ENCODE measurements at regions not wholly inside any gene's neighbourhood (a gene's known extent, or its start where the extent isn't known, plus 50 kb on each side); places are given as distances from the start of the nearest gene placed in this dataset.

- Mint-ChIP-seq H3K9me3 (no peaks in the 10 kb centered on the region), H3K27ac (no peak overlapping the region), H3K4me3 (no peak overlapping the region)
Measured at GRCh38 chr15:52984507-52984906, 194.4 kb upstream of the ONECUT1 start.

GRCh38 chr15:52980446-52980845 lies 190.3 kb upstream of the ONECUT1 start:
- Mint-ChIP-seq H3K4me1 (peaks cover 2% of the 10 kb centered on the region), H3K9me3 (no peaks in the 10 kb centered on the region)
- no peak for DNase-seq (ENCODE audit: low spot score)

More at GRCh38 chr15:52984507-52984906, 194.4 kb upstream of the ONECUT1 start:
- H3K4me1 Mint-ChIP-seq: no peaks in the 10 kb centered on the region
- Histone ChIP-seq H3K27ac (no peak overlapping the region), H3K27me3 (no peaks in the 10 kb centered on the region), H3K9me3 (ENCODE audit: low read depth) (no peaks in the 10 kb centered on the region), H3K4me3 (no peak overlapping the region), H3K9ac (no peak overlapping the region), H3K36me3 (no peaks in the 10 kb centered on the region), H2AFZ (replicated peaks) (no peak overlapping the region), H3F3A (ENCODE audit: low read depth) (no peaks in the 10 kb centered on the region), H3K79me2 (ENCODE audit: low read depth) (no peaks in the 10 kb centered on the region), H3K4me1 (no peaks in the 10 kb centered on the region), H3K4me2 (no peak overlapping the region), H4K20me1 (ENCODE audit: low read depth) (no peaks in the 10 kb centered on the region)
- no peak for DNase-seq (ENCODE audit: low spot score)
- TF ChIP-seq EZH2phosphoT487 (IDR thresholded peaks at IDR 0.05): no peak
- no peak for TF ChIP-seq EZH2 (IDR thresholded peaks at IDR 0.05)
- no peak for TF ChIP-seq CTCF (IDR thresholded peaks at IDR 0.05)
- no peaks in the 10 kb centered on the region for H3K27me3 Mint-ChIP-seq (ENCODE audit: insufficient read depth, low read depth)
- H3K36me3 Mint-ChIP-seq: no peaks in the 10 kb centered on the region

GRCh38 chr15:52976516-52977075 lies 186.5 kb upstream of the ONECUT1 start:
- no peaks in the 10 kb centered on the region for H3K9me3 ChIP-seq (ENCODE audit: low read depth)
- H3K4me3 ChIP-seq: no peak overlapping the region
- H3K4me1 ChIP-seq: no peaks in the 10 kb centered on the region
- Mint-ChIP-seq H3K36me3 (no peaks in the 10 kb centered on the region), H3K9me3 (no peaks in the 10 kb centered on the region), H3K27me3 (ENCODE audit: insufficient read depth, low read depth) (no peaks in the 10 kb centered on the region), H3K27ac (no peak overlapping the region), H3K4me1 (peaks cover 2% of the 10 kb centered on the region), H3K4me3 (no peak overlapping the region)
- no peak for DNase-seq (ENCODE audit: low spot score)
- no peaks in the 10 kb centered on the region for H3K79me2 ChIP-seq (ENCODE audit: low read depth)
- TF ChIP-seq CTCF (IDR thresholded peaks at IDR 0.05): no peak
- no peak for TF ChIP-seq EZH2phosphoT487 (IDR thresholded peaks at IDR 0.05)
- TF ChIP-seq EZH2 (IDR thresholded peaks at IDR 0.05): no peak
- H3K36me3 ChIP-seq: no peaks in the 10 kb centered on the region
- H3K9ac ChIP-seq: no peak overlapping the region
- no peak overlapping the region for H2AFZ ChIP-seq (replicated peaks)
- no peak overlapping the region for H3K4me2 ChIP-seq
- no peaks in the 10 kb centered on the region for H4K20me1 ChIP-seq (ENCODE audit: low read depth)
- H3K27me3 ChIP-seq: no peaks in the 10 kb centered on the region
- no peaks in the 10 kb centered on the region for H3F3A ChIP-seq (ENCODE audit: low read depth)
- no peak overlapping the region for H3K27ac ChIP-seq

More at GRCh38 chr15:52980446-52980845, 190.3 kb upstream of the ONECUT1 start:
- H3K27me3 Mint-ChIP-seq (ENCODE audit: insufficient read depth, low read depth): no peaks in the 10 kb centered on the region
- H3F3A ChIP-seq (ENCODE audit: low read depth): no peaks in the 10 kb centered on the region
- H3K4me3 Mint-ChIP-seq: no peak overlapping the region
- no peaks in the 10 kb centered on the region for H3K9me3 ChIP-seq (ENCODE audit: low read depth)
- H3K36me3 ChIP-seq: no peaks in the 10 kb centered on the region
- H3K4me3 ChIP-seq: no peak overlapping the region
- H3K27ac Mint-ChIP-seq: no peak overlapping the region
- no peaks in the 10 kb centered on the region for H3K27me3 ChIP-seq
- no peaks in the 10 kb centered on the region for H3K79me2 ChIP-seq (ENCODE audit: low read depth)
- no peak overlapping the region for H2AFZ ChIP-seq (replicated peaks)
- H3K4me1 ChIP-seq: no peaks in the 10 kb centered on the region
- no peak overlapping the region for H3K4me2 ChIP-seq
- no peaks in the 10 kb centered on the region for H3K36me3 Mint-ChIP-seq
- no peak overlapping the region for H3K27ac ChIP-seq
- H4K20me1 ChIP-seq (ENCODE audit: low read depth): no peaks in the 10 kb centered on the region
- H3K9ac ChIP-seq: no peak overlapping the region
- TF ChIP-seq EZH2phosphoT487 (IDR thresholded peaks at IDR 0.05) (no peak), EZH2 (IDR thresholded peaks at IDR 0.05) (no peak), CTCF (IDR thresholded peaks at IDR 0.05) (no peak)
